SK-MEL-5 (cell line): ENCODE measurements at regions not wholly inside any gene's neighbourhood (a gene's known extent, or its start where the extent isn't known, plus 50 kb on each side); places are given as distances from the start of the nearest gene placed in this dataset.
A peak's percentile ranks its signal among the peaks of the same experiment; 100 is the strongest.

Experiments
- DNase-seq: peaks from one replicate; pipeline ENCODE4 v3.0.0-alpha.2; 2016; ENCODE audit warnings: low read depth, low spot score
- in situ Hi-C: cut with HindIII; loops from 2 replicates; pipeline ENCODE4 v1.10.0; 2016; ENCODE audit warnings: low sequenced_read_pairs, high pct_unique_total_duplicates, low pct_unique_long_range_greater_than_20kb

DNA sequence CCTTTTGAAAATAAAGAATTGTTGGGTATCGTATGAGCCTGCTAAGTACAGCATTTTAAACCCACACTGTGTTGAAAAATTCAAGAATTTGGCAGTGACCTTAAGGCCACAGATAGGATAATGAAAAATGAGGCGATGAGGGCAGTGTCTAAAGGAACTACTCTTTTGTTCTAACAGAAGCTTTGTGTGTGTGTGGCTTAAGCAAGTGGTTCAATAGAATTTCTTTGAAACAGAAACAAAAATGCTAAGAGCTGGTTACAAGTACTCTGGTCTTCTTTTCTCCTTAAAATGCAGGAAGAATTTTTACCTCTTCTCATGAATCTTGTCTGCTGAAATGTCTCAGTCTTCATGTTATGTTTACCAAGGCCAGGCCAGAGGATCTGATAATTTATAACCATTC is 279.5 kb downstream of the ZNF536 start:
- in situ Hi-C loops: no loop called here
- DNase-seq: no peak

GRCh38 chr19:30651066-30651465 is 278.9 kb downstream of the ZNF536 start:
- in situ Hi-C loops: no loop called here
- no peak for DNase-seq

GRCh38 chr19:30649934-30650614 is 277.9 kb downstream of the ZNF536 start:
- in situ Hi-C loops: no loop called here
- peak; percentile 83 for DNase-seq

GRCh38 chr19:30648866-30649862 is 277.0 kb downstream of the ZNF536 start:
- in situ Hi-C loops: no loop called here
- DNase-seq: no peak

GRCh38 chr19:30647891-30648720 is 275.9 kb downstream of the ZNF536 start:
- DNase-seq: peak; percentile 55
- in situ Hi-C loops: no loop called here

GRCh38 chr19:30646806-30647205 is 274.6 kb downstream of the ZNF536 start:
- no peak for DNase-seq
- in situ Hi-C loops: no loop called here

DNA sequence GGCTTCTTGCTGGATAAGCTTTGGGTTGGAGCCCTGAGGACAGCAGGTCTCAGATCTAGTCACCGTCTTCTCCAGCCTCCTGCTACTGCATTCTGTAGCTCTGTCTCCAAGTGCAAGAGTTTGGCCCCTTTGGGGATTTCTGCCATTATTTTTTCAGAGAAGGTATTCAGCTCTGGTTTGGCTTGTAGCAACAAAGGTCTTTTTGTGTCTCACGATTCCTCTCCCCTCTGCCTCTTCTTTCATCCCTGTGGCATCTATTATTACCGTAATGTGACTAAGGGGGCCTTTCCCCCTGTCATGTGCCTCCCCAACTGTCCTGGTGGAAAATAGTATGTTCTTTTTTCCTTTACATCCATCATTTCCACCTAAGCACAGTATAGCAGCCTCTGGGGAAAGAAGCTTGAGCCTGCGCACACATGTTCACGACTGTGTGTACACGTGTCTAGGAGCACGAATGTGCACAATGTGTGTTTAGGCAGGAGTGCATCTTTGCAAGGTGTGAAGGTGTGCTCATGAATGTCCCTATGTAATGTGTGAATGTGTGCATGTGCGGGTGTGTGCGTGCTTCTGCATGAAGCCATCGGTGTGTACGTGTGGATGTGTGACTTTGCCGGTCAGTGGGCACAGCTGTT is 273.9 kb downstream of the ZNF536 start:
- DNase-seq: peak; percentile 65
- in situ Hi-C loops: no loop called here

DNA sequence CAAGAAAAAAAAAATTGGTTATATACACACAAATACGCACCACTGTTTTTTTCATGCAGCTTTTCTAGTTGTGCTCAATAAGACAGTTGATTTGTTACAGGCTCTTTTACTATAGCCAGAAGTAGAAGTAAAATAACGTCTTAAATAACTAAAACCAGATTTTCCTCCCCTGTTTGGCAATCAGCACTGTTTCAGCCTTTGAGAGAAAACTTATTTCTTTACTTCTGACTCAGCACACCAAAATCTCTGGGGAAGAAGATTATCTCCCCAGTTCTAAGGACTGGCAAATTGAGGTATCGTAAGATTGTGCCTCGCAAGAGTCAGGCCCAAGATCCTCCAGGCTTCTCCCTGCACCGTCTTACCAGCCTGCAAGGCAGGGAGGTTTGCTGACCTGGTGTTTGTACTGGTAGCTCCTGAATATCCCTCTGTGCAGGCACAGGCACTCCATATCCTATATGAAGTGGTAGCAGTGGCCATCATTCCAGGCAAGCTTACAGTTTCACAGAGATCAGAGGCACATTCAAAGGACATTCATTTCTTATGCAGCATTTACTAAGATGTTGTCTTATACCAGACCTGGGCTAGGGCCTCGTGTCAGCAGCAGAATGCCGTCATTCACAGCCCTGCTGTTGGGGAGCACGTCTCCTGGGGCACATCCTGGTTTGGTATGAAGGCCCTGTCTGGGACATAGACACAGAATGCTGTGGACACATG is 268.2 kb downstream of the ZNF536 start:
- in situ Hi-C loops: no loop called here
- DNase-seq: no peak

GRCh38 chr19:30638889-30639288 is 266.7 kb downstream of the ZNF536 start:
- in situ Hi-C loops: no loop called here
- DNase-seq: no peak

GRCh38 chr19:30637926-30638325 is 265.7 kb downstream of the ZNF536 start:
- in situ Hi-C loops: no loop called here
- DNase-seq: no peak

DNA sequence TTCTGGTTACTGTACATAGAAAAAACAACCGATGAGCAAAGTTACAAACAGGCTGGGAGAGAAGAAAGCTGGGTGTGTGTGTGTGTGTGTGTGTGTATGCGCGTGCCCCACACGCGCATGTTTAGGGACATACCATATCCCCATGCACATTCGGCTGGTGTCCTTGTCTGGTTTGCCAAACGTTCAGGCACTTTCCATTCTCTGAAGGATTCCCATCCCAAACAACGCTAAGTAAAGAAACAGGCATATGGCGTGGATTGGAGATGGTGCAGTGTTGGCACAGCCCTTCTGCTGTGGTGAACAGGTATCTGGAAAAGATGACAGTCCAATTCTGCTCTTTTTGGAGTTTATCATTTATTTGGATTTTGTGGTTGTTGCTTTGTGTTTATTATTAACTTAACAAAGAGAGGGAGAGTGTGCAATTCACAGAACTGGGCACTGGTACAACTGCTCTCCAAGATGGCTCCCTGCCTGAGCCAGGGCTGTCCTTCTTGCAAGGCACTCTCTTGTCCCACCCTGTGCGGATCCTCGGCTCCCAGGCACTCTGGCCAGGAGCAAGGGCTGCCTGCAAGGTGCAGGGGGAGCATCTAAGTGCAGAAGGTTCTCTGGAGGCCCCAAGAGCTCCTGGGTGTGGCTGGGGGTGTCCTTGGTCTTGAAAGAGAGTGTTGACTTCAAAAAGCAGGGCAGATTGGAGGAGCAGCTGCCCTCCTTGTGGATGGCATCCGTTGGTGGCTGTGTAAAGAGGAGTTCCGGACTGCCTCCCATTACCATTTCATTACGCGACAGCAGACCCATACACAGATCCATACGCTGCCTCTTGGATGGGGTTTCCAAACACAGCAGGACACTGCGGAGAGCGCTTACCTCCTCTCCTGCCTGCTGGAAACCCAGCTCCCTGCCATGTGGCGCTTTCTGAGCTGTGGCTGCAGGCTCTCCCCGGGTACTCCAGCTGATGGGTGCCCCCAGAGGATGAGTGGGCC is 263.1 kb downstream of the ZNF536 start:
- in situ Hi-C loops: no loop called here
- DNase-seq: no peak

GRCh38 chr19:30634131-30634830 is 262.1 kb downstream of the ZNF536 start:
- DNase-seq: no peak
- in situ Hi-C loops: no loop called here

DNA sequence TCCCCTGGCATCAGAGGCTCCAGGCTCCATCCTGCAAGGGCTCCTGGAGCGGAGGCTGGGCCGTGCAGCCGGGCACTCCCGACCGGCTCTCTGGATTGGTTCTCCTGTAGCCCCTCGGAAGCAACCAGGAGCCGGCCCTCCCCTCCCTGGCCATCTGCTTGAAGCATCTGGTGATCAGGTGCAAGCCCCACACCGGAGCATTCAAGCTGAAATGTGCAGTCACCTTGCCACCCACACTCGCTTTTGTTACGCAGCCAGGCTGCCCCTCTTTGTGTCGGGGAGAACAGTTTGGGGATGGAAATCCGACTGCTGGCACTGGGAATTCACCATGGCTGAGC is 258.8 kb downstream of the ZNF536 start:
- no peak for DNase-seq
- in situ Hi-C loops: no loop called here

- in situ Hi-C loops: no loop called here
- no peak for DNase-seq
Measured at GRCh38 chr19:30630289-30631032, 258.3 kb downstream of the ZNF536 start.

- in situ Hi-C loops: no loop called here
- DNase-seq: no peak
Measured at GRCh38 chr19:30629086-30629485, 256.9 kb downstream of the ZNF536 start.
